GM18511 (cell line): ENCODE measurements at regions not wholly inside any gene's neighbourhood (a gene's known extent, or its start where the extent isn't known, plus 50 kb on each side); places are given as distances from the start of the nearest gene placed in this dataset.
"Not testable (repeated sequence)": the region's sequence is repeated elsewhere in the genome, so short reads cannot be mapped to it uniquely, and the experiment has no call there.

ENCODE experiments used
- ATAC-seq: cut with Tn5 transposase; IDR thresholded peaks from one replicate; pipeline ENCODE4 v1.9.1; 2021; ENCODE audit warnings: mild to moderate bottlenecking, moderate library complexity; ENCODE audit not compliant: unreplicated experiment

DNA sequence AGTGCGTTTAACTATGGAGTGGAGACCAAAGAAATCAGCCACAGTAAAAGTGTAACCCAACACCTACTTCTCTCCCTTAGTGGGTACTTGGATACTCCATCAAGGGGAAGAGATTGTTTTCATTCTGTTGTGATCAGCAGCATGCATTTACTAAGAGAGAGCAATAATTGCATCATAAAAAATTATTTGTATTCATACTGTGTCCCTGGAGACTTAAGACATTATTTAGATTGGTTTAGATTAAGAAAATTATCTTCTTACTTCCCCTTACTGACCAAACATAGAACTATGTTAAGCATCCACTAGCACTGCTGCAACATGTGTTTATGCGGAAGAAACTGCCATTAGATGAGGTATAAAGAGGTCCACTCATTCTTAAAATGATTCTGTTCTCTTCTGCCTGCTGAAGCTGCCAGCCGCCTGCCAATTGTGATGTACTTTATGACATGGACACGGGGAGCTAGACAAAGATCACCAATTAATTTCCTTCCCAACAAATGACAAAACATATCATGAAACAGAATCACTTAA is 738.5 kb downstream of the DIAPH3 start:
- ATAC-seq: no peak

GRCh38 chr13:59435024-59435423 is 728.7 kb downstream of the DIAPH3 start:
- no peak for ATAC-seq

GRCh38 chr13:59437544-59438301 is 726.0 kb downstream of the DIAPH3 start:
- no peak for ATAC-seq

- no peak for ATAC-seq
Measured at GRCh38 chr13:59439776-59440428, 723.8 kb downstream of the DIAPH3 start.

- not testable (repeated sequence) for ATAC-seq
Measured at GRCh38 chr13:59441068-59441467, 722.7 kb downstream of the DIAPH3 start.

- ATAC-seq: no peak
Measured at GRCh38 chr13:59441596-59442280, 722.0 kb downstream of the DIAPH3 start.

GRCh38 chr13:59442461-59442860 is 721.3 kb downstream of the DIAPH3 start:
- no peak for ATAC-seq

DNA sequence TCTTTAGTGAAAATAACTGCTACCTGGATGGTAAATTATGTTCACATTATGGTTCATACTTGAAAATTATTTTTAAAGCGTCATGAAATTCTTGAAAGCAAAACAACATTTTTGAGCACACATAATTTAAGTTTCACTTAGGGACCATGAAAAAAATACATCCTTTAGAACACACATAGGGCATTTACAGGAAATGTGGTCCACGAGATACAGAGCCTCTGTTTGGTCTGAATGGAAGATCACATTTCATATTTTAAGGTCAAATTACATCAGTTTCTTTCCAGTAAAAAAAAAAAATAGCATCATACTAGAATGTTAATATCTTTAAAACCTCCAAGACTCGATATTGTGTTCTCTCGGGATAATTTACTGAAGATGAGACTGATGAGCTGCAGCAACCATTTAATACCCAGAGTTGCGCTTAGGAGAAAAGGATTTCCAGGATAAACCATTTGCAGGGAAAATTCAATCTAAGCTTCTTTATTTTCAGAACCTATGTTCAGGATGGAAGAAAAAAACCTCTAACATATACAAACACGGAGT is 720.7 kb downstream of the DIAPH3 start:
- ATAC-seq: no peak

- ATAC-seq: no peak
Measured at GRCh38 chr13:59444210-59444857, 719.4 kb downstream of the DIAPH3 start.

DNA sequence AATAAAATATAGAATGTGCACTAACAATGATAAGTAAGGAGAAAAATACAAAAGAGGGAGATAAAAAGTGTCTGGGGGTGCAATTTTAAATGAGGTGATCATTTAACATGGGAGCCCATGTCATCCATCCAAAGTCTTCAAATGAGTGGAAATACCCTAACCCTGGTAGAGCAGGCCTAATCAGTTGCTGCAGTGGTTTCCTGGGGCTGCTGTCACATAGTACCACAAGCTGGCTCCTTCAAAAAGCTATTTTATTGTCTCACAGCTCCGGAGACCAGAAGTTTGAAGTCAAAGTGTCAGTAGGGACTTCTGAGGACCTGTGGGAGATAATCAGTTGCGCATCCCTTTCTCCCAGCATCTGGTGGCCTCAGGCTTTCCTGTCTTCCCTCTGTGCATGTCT is 717.9 kb downstream of the DIAPH3 start:
- no peak for ATAC-seq

DNA sequence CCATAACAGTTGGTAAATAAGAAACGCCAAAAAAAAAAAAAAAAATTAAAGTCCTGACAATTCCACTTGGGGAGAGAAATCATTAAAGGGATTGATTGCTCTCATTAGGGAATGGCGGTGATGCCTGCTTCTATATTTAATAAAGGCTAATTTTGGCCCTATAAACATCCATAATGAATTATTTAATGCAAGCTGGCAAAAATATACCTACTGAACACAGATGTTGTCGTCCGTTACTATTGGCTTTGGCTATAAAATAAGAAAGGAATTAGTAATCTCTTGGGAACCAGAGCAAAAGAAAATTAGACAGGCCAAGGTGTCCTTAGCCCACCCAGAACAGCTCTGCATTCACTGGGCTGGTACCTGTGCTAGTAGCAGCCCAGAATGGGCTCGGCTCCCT is 717.3 kb downstream of the DIAPH3 start:
- ATAC-seq: no peak

DNA sequence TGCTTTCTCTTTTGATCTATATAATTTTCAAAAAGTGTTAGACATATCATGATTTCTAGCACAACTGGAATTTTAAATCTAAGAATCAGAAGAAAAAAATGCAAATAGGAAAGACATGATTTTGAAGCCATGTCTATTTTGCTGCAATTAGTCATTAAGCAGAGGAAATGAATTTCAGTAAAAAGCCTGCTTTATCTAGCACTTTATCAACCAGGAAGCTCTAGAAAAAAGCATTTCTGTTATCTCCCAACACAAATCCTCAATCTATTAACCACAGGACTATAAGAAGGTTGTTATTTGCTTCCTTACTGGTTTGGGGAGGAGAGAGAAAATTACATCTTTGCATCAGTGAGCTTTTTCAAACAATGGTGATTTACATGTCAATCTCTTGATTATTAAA is 716.7 kb downstream of the DIAPH3 start:
- ATAC-seq: no peak

DNA sequence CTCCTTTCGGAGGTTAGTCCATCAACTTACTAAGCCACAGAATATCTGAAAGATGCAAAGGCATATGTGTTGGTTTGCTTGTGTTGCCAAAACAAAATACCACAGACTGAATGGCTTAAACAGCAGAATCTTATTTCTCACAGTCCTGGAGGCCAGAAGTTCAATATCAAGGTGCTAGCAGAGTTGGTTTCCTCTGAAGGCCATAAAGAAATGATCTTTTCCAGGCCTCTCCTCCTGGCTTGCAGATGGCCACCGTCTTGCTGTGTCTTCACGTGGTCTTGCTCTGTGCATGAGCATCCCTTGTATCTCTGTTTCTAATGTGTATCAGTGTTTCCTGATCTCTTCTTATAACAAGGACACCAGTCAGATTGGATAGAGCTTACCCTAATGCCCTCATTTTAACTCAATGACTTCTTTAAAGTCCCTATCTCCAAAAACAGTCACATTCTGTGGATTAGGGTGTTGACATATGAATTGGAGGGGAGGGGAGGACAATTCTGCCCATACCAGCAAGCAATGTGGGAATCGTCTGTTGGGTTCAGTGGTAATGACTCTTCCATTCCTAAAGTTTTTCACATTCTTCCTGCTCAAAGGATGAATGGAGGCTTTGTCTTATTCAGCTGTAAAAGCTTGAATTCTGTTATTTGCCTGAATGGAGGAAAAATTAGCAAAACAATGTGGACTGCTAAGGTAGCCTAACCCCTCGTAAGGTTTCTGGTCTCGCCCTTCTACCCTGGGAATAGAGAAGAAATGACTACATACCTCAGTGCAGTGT is 715.7 kb downstream of the DIAPH3 start:
- no peak for ATAC-seq

DNA sequence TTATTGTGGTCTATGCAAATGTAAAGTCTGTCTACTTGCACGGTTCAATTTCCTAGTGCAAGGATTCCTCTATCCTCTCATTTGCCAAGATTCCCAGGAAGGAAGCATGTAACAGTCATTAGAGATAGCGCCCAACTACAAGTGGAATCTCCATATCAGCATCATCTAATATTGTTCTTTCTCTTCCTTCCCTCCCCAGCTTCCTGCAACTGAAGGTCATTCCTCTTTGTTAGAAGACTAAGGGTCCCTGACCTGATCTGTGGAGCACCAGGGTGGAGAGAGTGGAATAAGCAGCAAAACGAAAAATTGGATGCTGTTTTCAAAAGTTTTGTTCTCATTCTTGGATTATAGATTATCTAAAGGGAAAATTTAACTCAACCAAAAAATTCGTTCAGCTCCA is 714.0 kb downstream of the DIAPH3 start:
- no peak for ATAC-seq

DNA sequence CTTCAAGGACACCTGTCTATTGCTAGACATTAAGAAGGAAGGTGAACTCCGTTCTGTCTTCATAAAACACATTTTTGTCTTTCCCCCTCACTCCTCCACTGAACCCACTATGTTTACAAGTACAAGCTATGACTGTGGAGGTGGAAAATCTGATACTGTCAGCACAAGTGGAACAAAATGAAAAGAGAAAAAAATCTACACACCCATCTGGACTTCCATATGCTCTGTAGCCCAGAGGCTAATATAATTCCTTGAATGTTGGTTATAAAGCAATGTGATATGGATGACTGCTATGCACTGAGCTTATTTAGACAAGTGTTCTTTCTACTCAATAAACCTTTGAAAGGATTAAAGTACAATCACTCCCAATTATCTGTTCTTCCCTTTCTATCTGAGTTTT is 713.5 kb downstream of the DIAPH3 start:
- no peak for ATAC-seq

DNA sequence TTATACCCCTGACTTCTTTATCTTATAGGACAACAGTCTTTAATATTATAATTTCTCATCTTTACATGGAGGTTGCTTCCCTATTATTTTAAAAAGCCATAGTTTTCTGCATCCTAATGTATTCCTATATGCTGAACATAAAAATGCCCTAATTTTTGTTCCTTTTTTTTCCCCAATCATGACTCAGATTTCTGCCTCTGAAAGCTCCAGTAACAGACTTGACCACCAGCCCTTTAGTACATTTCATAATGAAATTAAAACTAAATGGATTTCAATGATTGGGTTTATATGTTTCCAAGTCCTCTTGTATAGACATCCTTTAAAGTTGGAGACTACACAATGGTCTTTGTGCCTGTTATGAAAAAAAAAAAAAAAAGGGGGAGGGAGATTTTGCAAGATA is 712.5 kb downstream of the DIAPH3 start:
- ATAC-seq: no peak

- no peak for ATAC-seq
Measured at GRCh38 chr13:59452189-59452890, 711.4 kb downstream of the DIAPH3 start.

- no peak for ATAC-seq
Measured at GRCh38 chr13:59458908-59459579, 704.7 kb downstream of the DIAPH3 start.

DNA sequence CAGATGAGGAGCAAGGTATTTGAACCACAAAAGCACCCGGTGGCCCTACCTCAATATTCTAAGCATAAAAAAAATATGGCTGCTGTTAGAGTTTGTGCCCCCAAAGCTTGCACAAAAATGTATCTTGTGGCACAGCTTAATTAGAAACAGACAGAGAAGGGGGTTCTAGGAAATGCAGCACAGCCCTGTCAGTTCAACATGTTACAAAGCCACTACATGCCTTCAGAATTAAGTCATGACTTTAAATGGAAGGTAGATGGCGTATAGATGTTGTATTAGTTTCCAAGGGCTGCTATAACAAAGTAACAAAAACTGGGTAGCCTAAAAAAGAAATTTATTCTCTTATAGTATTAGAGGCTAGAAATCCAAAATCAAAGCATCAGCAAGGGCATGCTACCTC is 703.8 kb downstream of the DIAPH3 start:
- no peak for ATAC-seq
